ENCODE measurements at regions not wholly inside any gene's neighbourhood (a gene's known extent, or its start where the extent isn't known, plus 50 kb on each side); places are given as distances from the start of the nearest gene placed in this dataset.

DNA sequence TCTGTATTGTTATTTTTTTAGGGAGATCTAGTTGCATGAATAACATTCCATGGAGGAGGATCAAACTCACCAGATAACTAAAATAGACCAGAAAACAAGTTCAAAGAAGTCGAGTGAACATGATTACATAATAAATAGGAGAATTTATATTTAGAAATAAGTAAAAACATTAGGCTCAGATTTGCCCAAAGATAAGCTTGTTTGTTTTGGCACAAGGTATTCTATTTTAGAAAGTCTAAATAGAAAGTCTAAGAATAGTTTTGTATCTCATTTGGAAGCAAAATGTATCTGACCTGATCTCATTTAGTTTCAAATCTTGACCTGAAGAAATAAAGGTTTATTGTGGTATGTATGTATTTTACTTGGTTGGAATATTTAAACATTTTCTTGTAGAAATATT lies 670.6 kb upstream of the GALNTL6 start:
- intact Hi-C loops (cut with micrococcal nuclease), result no loop called here
- DNase-seq (ENCODE audit: low read depth, low spot score) (no peak), ATAC-seq (no peak)
- H3K9me3 ChIP-seq (ENCODE audit: control insufficient read depth in 1 of 2, insufficient read depth in 1 of 2, low read depth in 1 of 2, low read length in 2 of 2), result no peaks in the 10 kb centered on the region
- no peak overlapping the region for H3K27ac ChIP-seq (ENCODE audit: low read depth, low read length)
- H3K36me3 ChIP-seq (ENCODE audit: control insufficient read depth in 1 of 2, insufficient read depth in 2 of 2, low read length in 2 of 2), result no peaks in the 10 kb centered on the region
- no peaks in the 10 kb centered on the region for H3K4me1 ChIP-seq (ENCODE audit: control insufficient read depth in 1 of 2, insufficient read depth in 2 of 2, low read length in 2 of 2)
- CTCF ChIA-PET, result no interaction called here
- H2AFZ ChIP-seq (ENCODE audit: low read depth, low read length, poor library complexity, severe bottlenecking), result no peak overlapping the region
- POLR2A ChIA-PET, result no interaction called here
- H3K9me2 ChIP-seq (ENCODE audit: insufficient read depth), result no peaks in the 10 kb centered on the region
- H3K9ac ChIP-seq (ENCODE audit: low read length), result no peak overlapping the region
- H3K4me3 ChIP-seq (replicated peaks in 1 of 2; ENCODE audit: low read depth in 1 of 2, low read length in 2 of 2), result no peak overlapping the region
- no peaks in the 10 kb centered on the region for H3K27me3 ChIP-seq (ENCODE audit: insufficient read depth, low read length)
- TF ChIP-seq POLR2A (IDR thresholded peaks at IDR 0.05; ENCODE audit: borderline replicate concordance, extremely low read depth, insufficient read depth, insufficient read length), result no peak
- no peak for TF ChIP-seq ZNF274 (IDR thresholded peaks at IDR 0.05; ENCODE audit: low read depth, low read length)
- TF ChIP-seq ELF1 (IDR thresholded peaks at IDR 0.05; ENCODE audit: borderline replicate concordance, low read depth), result no peak
- no peak for TF ChIP-seq ZBTB33 (IDR thresholded peaks at IDR 0.05; ENCODE audit: extremely low read depth, insufficient replicate concordance, low read length)
- TF ChIP-seq RAD21 (IDR thresholded peaks at IDR 0.05; ENCODE audit: low read depth), result no peak
- TF ChIP-seq SRF (IDR thresholded peaks at IDR 0.05; ENCODE audit: low read depth), result no peak
- RAD21 ChIA-PET (ENCODE audit: low non-redundant PET in 1 of 2, low total read pairs in 2 of 2, uncharacterized antibody in 2 of 2, unreplicated experiment in 2 of 2), result no interaction called here
- no peak overlapping the region for H3K4me2 ChIP-seq (ENCODE audit: low read length)
- BruUV-seq (replicated peaks), result no TSS peak
- H4K20me1 ChIP-seq (ENCODE audit: insufficient read depth), result no peaks in the 10 kb centered on the region
- no peaks in the 10 kb centered on the region for H3K79me2 ChIP-seq (ENCODE audit: insufficient read depth, low read length)

- Histone ChIP-seq H3K27me3 (ENCODE audit: insufficient read depth, low read length) (no peaks in the 10 kb centered on the region), H3K27ac (ENCODE audit: low read depth, low read length) (no peak overlapping the region), H4K20me1 (ENCODE audit: insufficient read depth) (no peaks in the 10 kb centered on the region), H3K4me3 (replicated peaks in 1 of 2; ENCODE audit: low read depth in 1 of 2, low read length in 2 of 2) (no peak overlapping the region), H3K4me2 (ENCODE audit: low read length) (no peak overlapping the region), H3K9me2 (ENCODE audit: insufficient read depth) (no peaks in the 10 kb centered on the region), H3K4me1 (ENCODE audit: control insufficient read depth in 1 of 2, insufficient read depth in 2 of 2, low read length in 2 of 2) (no peaks in the 10 kb centered on the region), H3K9me3 (ENCODE audit: control insufficient read depth in 1 of 2, insufficient read depth in 1 of 2, low read depth in 1 of 2, low read length in 2 of 2) (no peaks in the 10 kb centered on the region), H3K9ac (ENCODE audit: low read length) (no peak overlapping the region), H3K79me2 (ENCODE audit: insufficient read depth, low read length) (no peaks in the 10 kb centered on the region), H2AFZ (ENCODE audit: low read depth, low read length, poor library complexity, severe bottlenecking) (no peak overlapping the region), H3K36me3 (ENCODE audit: control insufficient read depth in 1 of 2, insufficient read depth in 2 of 2, low read length in 2 of 2) (no peaks in the 10 kb centered on the region)
- RAD21 ChIA-PET (ENCODE audit: low non-redundant PET in 1 of 2, low total read pairs in 2 of 2, uncharacterized antibody in 2 of 2, unreplicated experiment in 2 of 2), result no interaction called here
- intact Hi-C loops (cut with micrococcal nuclease), result no loop called here
- ATAC-seq (no peak), DNase-seq (ENCODE audit: low read depth, low spot score) (no peak)
- TF ChIP-seq EZH2phosphoT487 (IDR thresholded peaks at IDR 0.05; ENCODE audit: borderline replicate concordance), result no peak
- TF ChIP-seq POLR2A (IDR thresholded peaks at IDR 0.05; ENCODE audit: borderline replicate concordance, extremely low read depth, insufficient read depth, insufficient read length), result no peak
- BruUV-seq (replicated peaks), result no TSS peak
- POLR2A ChIA-PET, result no interaction called here
- CTCF ChIA-PET, result no interaction called here
Observed at GRCh38 chr4:171142045-171142444, 671.2 kb upstream of the GALNTL6 start.
